ENCODE measurements at regions not wholly inside any gene's neighbourhood (a gene's known extent, or its start where the extent isn't known, plus 50 kb on each side); places are given as distances from the start of the nearest gene placed in this dataset.

DNA sequence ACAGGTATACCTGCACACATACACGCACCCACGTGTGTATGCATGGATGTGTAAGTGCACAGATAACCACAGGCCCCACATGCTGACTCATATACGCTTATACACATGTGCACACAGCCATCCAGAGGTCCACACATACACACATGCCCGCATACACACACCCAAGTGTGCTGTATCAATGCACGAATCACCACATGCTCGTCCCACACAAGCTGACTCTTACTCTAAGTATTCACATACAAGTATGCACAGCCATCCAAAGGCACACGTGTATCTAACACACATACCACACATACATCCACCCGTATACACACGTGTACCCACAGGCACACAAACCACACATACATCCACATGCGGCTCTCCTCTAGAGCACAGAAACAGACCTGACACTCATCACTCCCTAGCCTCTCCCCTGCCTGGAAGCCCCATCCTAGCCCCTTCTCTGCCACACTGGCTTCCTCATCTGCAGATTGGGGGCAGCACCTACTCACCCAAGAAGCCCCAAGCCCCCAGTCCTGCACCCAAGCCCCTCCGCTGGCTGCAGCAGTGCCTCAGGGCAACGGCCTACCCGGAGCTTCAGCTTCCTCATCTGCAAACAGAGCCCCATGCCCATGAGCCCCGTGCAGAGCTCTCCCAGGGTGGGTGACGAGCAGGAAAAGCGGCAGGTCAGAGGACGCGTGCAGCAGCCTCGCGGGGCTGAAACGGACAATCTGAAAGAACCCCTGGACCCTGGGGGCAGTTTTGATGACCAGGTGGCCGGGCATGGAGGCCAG, 105.4 kb downstream of the NCOR2 start:
- no peak overlapping the region for H2AFZ ChIP-seq (ENCODE audit: insufficient read depth, low read depth, low read length, poor library complexity, severe bottlenecking)
- H4K20me1 ChIP-seq (ENCODE audit: insufficient read depth, low read length), result peaks cover 93% of the 10 kb centered on the region
- Mint-ChIP-seq H3K9me3 (peaks cover 12 to 24% (median 20%) of the 10 kb centered on the region in 7 donors), H3K27me3 (ENCODE audit: low read depth in 3 of 3) (peaks cover 2 to 6% (median 2%) of the 10 kb centered on the region in 3 donors), H3K27ac (peak overlapping the region in 2 of 7 donors; percentile 18 to 22), H3K4me3 (peak overlapping the region in 1 of 2 donors; percentile 25), H3K36me3 (peaks cover 80 to 81% of the 10 kb centered on the region in 2 donors), H3K4me1 (peaks cover 44% of the 10 kb centered on the region)
- H3K9ac ChIP-seq (ENCODE audit: insufficient read depth, low read length, poor library complexity, severe bottlenecking), result no peak overlapping the region
- peaks cover 47 to 52% of the 10 kb centered on the region in 2 donors for H3K4me1 ChIP-seq (ENCODE audit: control insufficient read depth in 1 of 2, insufficient read depth in 2 of 2, low read length in 2 of 2)
- no peak overlapping the region for H3K4me3 ChIP-seq (replicated peaks in 1 of 3; ENCODE audit: low read depth in 2 of 3, low read length in 3 of 3)
- no peak overlapping the region for H3K4me2 ChIP-seq (replicated peaks; ENCODE audit: extremely low read depth, low read length, poor library complexity, severe bottlenecking)
- H3K79me2 ChIP-seq (ENCODE audit: insufficient read depth, low read length), result peaks cover 61% of the 10 kb centered on the region
- H3K9me3 ChIP-seq (replicated peaks in 1 of 2; ENCODE audit: control insufficient read depth in 1 of 2, insufficient read depth in 1 of 2, low read length in 2 of 2), result peaks cover 0 to 6% of the 10 kb centered on the region in 2 donors
- no peak for DNase-seq
- H3K36me3 ChIP-seq (replicated peaks in 1 of 2; ENCODE audit: control insufficient read depth in 1 of 2, insufficient read depth in 2 of 2, low read length in 2 of 2), result peaks cover 57 to 76% of the 10 kb centered on the region in 2 donors
- intact Hi-C loops (cut with micrococcal nuclease), result loop anchor here in 1 of 2 donors (10.0 kb wide), 1 partner anchor 83 kb away; no protein-coding TSS in a partner anchor
- TF ChIP-seq, protein P1, sequence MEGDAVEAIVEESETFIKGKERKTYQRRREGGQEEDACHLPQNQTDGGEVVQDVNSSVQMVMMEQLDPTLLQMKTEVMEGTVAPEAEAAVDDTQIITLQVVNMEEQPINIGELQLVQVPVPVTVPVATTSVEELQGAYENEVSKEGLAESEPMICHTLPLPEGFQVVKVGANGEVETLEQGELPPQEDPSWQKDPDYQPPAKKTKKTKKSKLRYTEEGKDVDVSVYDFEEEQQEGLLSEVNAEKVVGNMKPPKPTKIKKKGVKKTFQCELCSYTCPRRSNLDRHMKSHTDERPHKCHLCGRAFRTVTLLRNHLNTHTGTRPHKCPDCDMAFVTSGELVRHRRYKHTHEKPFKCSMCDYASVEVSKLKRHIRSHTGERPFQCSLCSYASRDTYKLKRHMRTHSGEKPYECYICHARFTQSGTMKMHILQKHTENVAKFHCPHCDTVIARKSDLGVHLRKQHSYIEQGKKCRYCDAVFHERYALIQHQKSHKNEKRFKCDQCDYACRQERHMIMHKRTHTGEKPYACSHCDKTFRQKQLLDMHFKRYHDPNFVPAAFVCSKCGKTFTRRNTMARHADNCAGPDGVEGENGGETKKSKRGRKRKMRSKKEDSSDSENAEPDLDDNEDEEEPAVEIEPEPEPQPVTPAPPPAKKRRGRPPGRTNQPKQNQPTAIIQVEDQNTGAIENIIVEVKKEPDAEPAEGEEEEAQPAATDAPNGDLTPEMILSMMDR (IDR thresholded peaks at IDR 0.05), result no peak
- no peak overlapping the region for H3K27ac ChIP-seq (ENCODE audit: low read depth in 1 of 2, low read length in 2 of 2)
- WGBS (ENCODE audit: insufficient coverage), result 91% methylated on average over 21 of the region's 22 CpGs
- no peaks in the 10 kb centered on the region for H3K27me3 ChIP-seq (ENCODE audit: control insufficient read depth in 2 of 2, insufficient read depth in 2 of 2, low read length in 2 of 2)

DNA sequence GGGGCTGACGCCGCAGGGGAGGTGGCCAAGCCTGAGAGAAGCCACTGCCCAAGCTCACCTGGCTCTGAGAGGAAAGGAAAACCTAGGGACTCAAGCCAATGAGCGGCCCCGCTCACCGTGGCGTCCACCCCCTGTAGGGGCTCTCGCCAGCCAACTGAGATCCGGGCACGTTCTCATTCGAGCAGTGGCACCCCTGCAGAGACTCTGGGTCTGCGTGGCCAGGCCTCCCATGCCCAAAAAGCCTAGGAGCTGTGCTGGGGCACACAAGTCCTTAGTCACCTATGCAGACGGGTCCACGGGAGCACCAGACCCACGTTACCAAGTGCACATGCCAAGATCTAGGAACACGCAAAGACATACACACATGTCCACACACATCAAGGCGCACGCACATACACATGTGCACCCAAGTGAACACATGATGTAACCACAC, 106.2 kb downstream of the NCOR2 start:
- Histone ChIP-seq H3K9ac (ENCODE audit: insufficient read depth, low read length, poor library complexity, severe bottlenecking) (no peak overlapping the region), H3K4me3 (replicated peaks in 1 of 3; ENCODE audit: low read depth in 2 of 3, low read length in 3 of 3) (no peak overlapping the region), H3K4me2 (replicated peaks; ENCODE audit: extremely low read depth, low read length, poor library complexity, severe bottlenecking) (no peak overlapping the region), H3K9me3 (replicated peaks in 1 of 2; ENCODE audit: control insufficient read depth in 1 of 2, insufficient read depth in 1 of 2, low read length in 2 of 2) (peaks cover 0 to 6% of the 10 kb centered on the region in 2 donors), H3K27ac (ENCODE audit: low read depth in 1 of 2, low read length in 2 of 2) (no peak overlapping the region), H3K27me3 (ENCODE audit: control insufficient read depth in 2 of 2, insufficient read depth in 2 of 2, low read length in 2 of 2) (no peaks in the 10 kb centered on the region), H2AFZ (ENCODE audit: insufficient read depth, low read depth, low read length, poor library complexity, severe bottlenecking) (no peak overlapping the region), H4K20me1 (ENCODE audit: insufficient read depth, low read length) (peaks cover 89% of the 10 kb centered on the region), H3K4me1 (ENCODE audit: control insufficient read depth in 1 of 2, insufficient read depth in 2 of 2, low read length in 2 of 2) (peaks cover 45 to 52% of the 10 kb centered on the region in 2 donors), H3K79me2 (ENCODE audit: insufficient read depth, low read length) (peaks cover 57% of the 10 kb centered on the region), H3K36me3 (replicated peaks in 1 of 2; ENCODE audit: control insufficient read depth in 1 of 2, insufficient read depth in 2 of 2, low read length in 2 of 2) (peaks cover 57 to 79% of the 10 kb centered on the region in 2 donors)
- TF ChIP-seq, protein P1 (IDR thresholded peaks at IDR 0.05), result no peak
- Mint-ChIP-seq H3K27ac (peak overlapping the region in 2 of 7 donors; percentile 6 to 41), H3K4me1 (peaks cover 41% of the 10 kb centered on the region), H3K4me3 (peak overlapping the region in 1 of 2 donors; percentile 25), H3K9me3 (peaks cover 12 to 24% (median 20%) of the 10 kb centered on the region in 7 donors), H3K36me3 (peaks cover 80 to 84% of the 10 kb centered on the region in 2 donors), H3K27me3 (ENCODE audit: low read depth in 3 of 3) (peaks cover 2 to 6% (median 2%) of the 10 kb centered on the region in 3 donors)
- intact Hi-C loops (cut with micrococcal nuclease), result loop anchor here in 1 of 2 donors (10.0 kb wide), 1 partner anchor 84 kb away; no protein-coding TSS in a partner anchor
- no peak for DNase-seq
- WGBS (ENCODE audit: insufficient coverage), result 95% methylated on average over 17 of the region's 17 CpGs
